ENCODE measurements at regions not wholly inside any gene's neighbourhood (a gene's known extent, or its start where the extent isn't known, plus 50 kb on each side); places are given as distances from the start of the nearest gene placed in this dataset.

GRCh38 chr13:29906432-29907011, 56.1 kb upstream of the UBL3 start:
- H3K9me3 Mint-ChIP-seq: no peaks in the 10 kb centered on the region
- DNase-seq (ENCODE audit: low spot score in 2 of 2, unreplicated experiment in 2 of 2): no peak
- no peaks in the 10 kb centered on the region for H3K27me3 Mint-ChIP-seq (ENCODE audit: low read depth)
- no peak for TF ChIP-seq CTCF (IDR thresholded peaks at IDR 0.05; ENCODE audit: unreplicated experiment)
- no peaks in the 10 kb centered on the region for H3K36me3 Mint-ChIP-seq
- H3K27ac Mint-ChIP-seq: no peak overlapping the region
- peaks cover 58% of the 10 kb centered on the region for H3K4me1 Mint-ChIP-seq
- no peak overlapping the region for H3K4me3 Mint-ChIP-seq

- Mint-ChIP-seq H3K27me3 (ENCODE audit: low read depth) (no peaks in the 10 kb centered on the region), H3K4me1 (peaks cover 56% of the 10 kb centered on the region), H3K36me3 (peaks cover 1% of the 10 kb centered on the region), H3K27ac (peak overlapping the region; percentile 90), H3K4me3 (no peak overlapping the region), H3K9me3 (peaks cover 4% of the 10 kb centered on the region)
- TF ChIP-seq CTCF (IDR thresholded peaks at IDR 0.05; ENCODE audit: unreplicated experiment): no peak
- DNase-seq (ENCODE audit: low spot score in 2 of 2, unreplicated experiment in 2 of 2): no peak
Observed at GRCh38 chr13:29905845-29906244, 55.4 kb upstream of the UBL3 start.

- H3K4me1 Mint-ChIP-seq: peaks cover 46% of the 10 kb centered on the region
- no peaks in the 10 kb centered on the region for H3K27me3 Mint-ChIP-seq (ENCODE audit: low read depth)
- DNase-seq (ENCODE audit: low spot score in 2 of 2, unreplicated experiment in 2 of 2): no peak
- H3K4me3 Mint-ChIP-seq: no peak overlapping the region
- no peak for TF ChIP-seq CTCF (IDR thresholded peaks at IDR 0.05; ENCODE audit: unreplicated experiment)
- H3K9me3 Mint-ChIP-seq: peaks cover 14% of the 10 kb centered on the region
- peak overlapping the region; percentile 69 for H3K27ac Mint-ChIP-seq
- H3K36me3 Mint-ChIP-seq: peaks cover 4% of the 10 kb centered on the region
Observed at GRCh38 chr13:29903996-29904395, 53.6 kb upstream of the UBL3 start.

- Mint-ChIP-seq H3K4me3 (no peak overlapping the region), H3K9me3 (peaks cover 14% of the 10 kb centered on the region), H3K4me1 (peaks cover 44% of the 10 kb centered on the region), H3K27ac (peak overlapping the region; percentile 69), H3K27me3 (ENCODE audit: low read depth) (no peaks in the 10 kb centered on the region), H3K36me3 (peaks cover 4% of the 10 kb centered on the region)
- no peak for DNase-seq (ENCODE audit: low spot score in 2 of 2, unreplicated experiment in 2 of 2)
- TF ChIP-seq CTCF (IDR thresholded peaks at IDR 0.05; ENCODE audit: unreplicated experiment): no peak
Observed at GRCh38 chr13:29903543-29903942, 53.1 kb upstream of the UBL3 start.

- Mint-ChIP-seq H3K27ac (peak overlapping the region; percentile 98), H3K9me3 (peaks cover 14% of the 10 kb centered on the region), H3K36me3 (peaks cover 4% of the 10 kb centered on the region), H3K27me3 (ENCODE audit: low read depth) (no peaks in the 10 kb centered on the region), H3K4me3 (peak overlapping the region; percentile 41), H3K4me1 (peaks cover 46% of the 10 kb centered on the region)
- no peak for DNase-seq (ENCODE audit: low spot score in 2 of 2, unreplicated experiment in 2 of 2)
- TF ChIP-seq CTCF (IDR thresholded peaks at IDR 0.05; ENCODE audit: unreplicated experiment): no peak
Observed at GRCh38 chr13:29902632-29903305, 52.4 kb upstream of the UBL3 start.
